K562 (cell line): ENCODE measurements at regions not wholly inside any gene's neighbourhood (a gene's known extent, or its start where the extent isn't known, plus 50 kb on each side); places are given as distances from the start of the nearest gene placed in this dataset.
A peak's percentile ranks its signal among the peaks of the same experiment; 100 is the strongest.

Experiments used
- COPS2 ChIP-seq: fragments of 450-650 bp; conservative IDR thresholded peaks from 2 replicates; pipeline ENCODE4 v1.6.1; 2016; ENCODE audit warnings: mild to moderate bottlenecking, moderate library complexity
- CTCF ChIP-seq, 3 experiments: IDR thresholded peaks in 2 of 3; conservative IDR thresholded peaks in 1 of 3; 2 replicates each; pipeline ENCODE4 v1.5.1; 2011 to 2012; ENCODE audit warnings: low read length in 3 of 3, mild to moderate bottlenecking in 3 of 3, control low read depth in 2 of 3, improper control_type of control experiment in 1 of 3, inconsistent platforms in 1 of 3, low read depth in 1 of 3, mixed read lengths in 1 of 3, moderate library complexity in 1 of 3; ENCODE audit not compliant: insufficient read depth in 2 of 3
- FOXP1 ChIP-seq: sonication (generic); formaldehyde crosslinking; IDR thresholded peaks from 2 replicates; pipeline ENCODE4 v1.8.0; 2022; ENCODE audit warnings: mild to moderate bottlenecking, missing genetic modification reagents
- NCOR1 ChIP-seq: fragments of 450-650 bp; IDR thresholded peaks from 2 replicates; pipeline ENCODE4 v1.6.1; 2016; ENCODE audit warnings: mild to moderate bottlenecking, moderate library complexity
- NR2C2 ChIP-seq, 2 experiments: fragments of 200-800 bp in 1 of 2; sonication (Bioruptor generic) in 1 of 2; sonication (generic) in 1 of 2; formaldehyde crosslinking in 1 of 2; IDR thresholded peaks; 2 replicates each; pipeline versions ENCODE4 v1.6.1 to v1.8.0; 2016 to 2022; ENCODE audit warnings: mild to moderate bottlenecking in 1 of 2, missing compliant biosample characterization in 1 of 2, missing genetic modification characterization in 1 of 2, missing genetic modification reagents in 1 of 2
- PCBP2 ChIP-seq: fragments of 200-400 bp; formaldehyde crosslinking; IDR thresholded peaks from 2 replicates; pipeline ENCODE4 v1.6.1; 2018; ENCODE audit warnings: low read length, low read depth, mild to moderate bottlenecking, moderate library complexity; ENCODE audit not compliant: poor library complexity, severe bottlenecking
- POLR2A ChIP-seq: fragments of 450-650 bp; conservative IDR thresholded peaks from 2 replicates; pipeline ENCODE4 v1.6.1; 2016
- PTBP1 ChIP-seq: fragments of 200-400 bp; formaldehyde crosslinking; IDR thresholded peaks from 2 replicates; pipeline ENCODE4 v1.6.1; 2017; ENCODE audit warnings: low read depth, low read length

GRCh38 chr4:81913427-81913879, 441.7 kb upstream of the RASGEF1B start:
- TF ChIP-seq CTCF (IDR thresholded peaks at IDR 0.05 in 2 of 3, conservative IDR thresholded peaks at IDR 0.05 in 1 of 3; ENCODE audit: insufficient read depth in 2 of 3, low read depth in 1 of 3, low read length in 3 of 3) = peak; percentile 89 to 96 (median 91)
- no peak for TF ChIP-seq PCBP2
- TF ChIP-seq NR2C2 (CRISPR knock-in tag; IDR thresholded peaks at IDR 0.05) = no peak
- TF ChIP-seq NR2C2 (tag; IDR thresholded peaks at IDR 0.05) = no peak
- TF ChIP-seq NCOR1 = no peak
- TF ChIP-seq POLR2A = no peak
- TF ChIP-seq COPS2 = no peak
- TF ChIP-seq PTBP1 = no peak
- no peak for TF ChIP-seq FOXP1 (CRISPR knock-in tag)
